ENCODE measurements at regions not wholly inside any gene's neighbourhood (a gene's known extent, or its start where the extent isn't known, plus 50 kb on each side); places are given as distances from the start of the nearest gene placed in this dataset.
A peak's percentile ranks its signal among the peaks of the same experiment; 100 is the strongest.

DNA sequence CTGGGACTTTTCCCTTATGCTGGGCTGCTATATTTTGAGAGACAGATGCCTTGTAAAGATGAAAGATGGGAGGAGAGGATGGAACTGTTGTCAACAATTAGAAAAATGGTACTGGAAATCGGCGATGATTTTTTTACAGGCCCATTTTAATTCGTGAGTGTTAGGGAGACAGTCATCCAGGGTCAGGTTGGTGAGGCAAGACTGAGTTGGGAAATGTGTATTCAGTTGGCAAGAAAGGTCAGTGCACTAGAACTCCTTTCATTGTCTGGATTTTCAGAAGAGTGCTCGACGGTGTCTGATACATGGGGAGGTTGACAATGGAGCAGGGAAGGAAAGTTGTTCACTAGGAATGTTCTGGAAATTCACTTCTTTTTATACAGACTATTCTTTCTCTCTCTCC lies 394.4 kb downstream of the QKI start:
- Histone ChIP-seq H3K4me1 (ENCODE audit: control insufficient read depth, insufficient read depth, low read length) (no peaks in the 10 kb centered on the region), H3K27me3 (ENCODE audit: control insufficient read depth, insufficient read depth) (no peaks in the 10 kb centered on the region), H3K4me3 (ENCODE audit: low read length) (no peak overlapping the region), H3K9me3 (ENCODE audit: control insufficient read depth, low read length) (no peaks in the 10 kb centered on the region), H3K27ac (ENCODE audit: low read length) (no peak overlapping the region)
- DNase-seq (no peak), ATAC-seq (no peak)
- whole genome bisulfite sequencing: 92% methylated on average over 5 of the region's 5 CpGs
- intact Hi-C loops (cut with DNase I): no loop called here

DNA sequence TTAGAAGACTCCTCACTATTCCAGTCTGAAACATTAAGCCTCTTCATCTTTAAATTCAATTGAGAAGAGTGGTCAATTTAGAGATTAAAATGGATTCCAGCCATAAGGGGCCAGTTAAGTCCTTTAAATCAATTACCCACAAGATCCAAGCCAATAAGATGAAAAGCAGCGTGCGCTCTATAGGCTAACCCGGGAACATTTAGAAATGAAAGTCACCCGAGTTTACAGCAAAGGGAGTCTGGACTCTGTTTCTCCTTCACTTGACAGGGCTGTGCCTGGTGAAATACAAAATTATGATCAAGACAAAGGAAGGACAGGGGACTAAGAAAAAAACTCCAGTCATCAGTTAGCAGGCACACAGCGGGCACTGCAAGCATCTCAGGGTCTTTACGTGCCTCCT lies 393.7 kb downstream of the QKI start:
- H3K27ac ChIP-seq (ENCODE audit: low read length): no peak overlapping the region
- no peak overlapping the region for H3K4me3 ChIP-seq (ENCODE audit: low read length)
- no peaks in the 10 kb centered on the region for H3K9me3 ChIP-seq (ENCODE audit: control insufficient read depth, low read length)
- no peaks in the 10 kb centered on the region for H3K27me3 ChIP-seq (ENCODE audit: control insufficient read depth, insufficient read depth)
- DNase-seq (no peak), ATAC-seq (no peak)
- no peaks in the 10 kb centered on the region for H3K4me1 ChIP-seq (ENCODE audit: control insufficient read depth, insufficient read depth, low read length)
- intact Hi-C loops (cut with DNase I): no loop called here
- WGBS: 96% methylated on average over 6 of the region's 6 CpGs

DNA sequence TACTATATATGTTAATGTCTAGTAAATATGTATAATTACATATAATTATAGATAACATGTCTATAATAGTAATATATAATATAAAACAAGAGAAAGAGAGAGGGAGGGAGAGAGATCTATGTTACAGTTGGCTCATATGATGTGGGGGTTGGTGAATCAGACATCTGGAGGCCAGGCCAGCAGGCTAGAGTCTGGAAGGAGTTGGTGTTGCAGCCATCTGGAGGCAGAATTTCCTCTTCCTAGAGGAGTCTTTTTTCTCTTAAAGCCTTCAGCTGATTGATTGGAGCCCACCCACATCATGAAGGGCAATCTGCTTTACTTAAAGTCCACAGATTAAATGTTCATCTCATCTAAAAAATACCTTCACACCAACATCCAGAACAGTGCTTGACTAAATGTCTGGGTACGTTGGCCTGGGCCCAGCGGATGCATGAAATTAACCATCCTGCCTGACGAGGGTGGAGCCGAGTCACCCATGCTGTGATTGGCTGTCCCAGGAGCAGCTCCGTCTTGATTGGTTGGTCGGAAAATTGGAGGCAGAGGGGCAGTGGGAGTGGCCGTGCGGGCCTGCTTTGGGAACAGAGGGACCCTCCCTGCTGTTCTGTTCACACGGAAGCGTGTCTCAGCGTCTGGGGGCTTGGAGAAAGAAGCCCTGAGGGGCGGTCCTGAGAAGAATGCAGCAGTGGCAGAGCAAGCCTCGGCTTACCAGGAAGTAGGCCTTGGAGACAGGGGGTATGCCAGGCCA lies 392.4 kb downstream of the QKI start:
- no peaks in the 10 kb centered on the region for H3K9me3 ChIP-seq (ENCODE audit: control insufficient read depth, low read length)
- DNase-seq (no peak), ATAC-seq (no peak)
- no peaks in the 10 kb centered on the region for H3K27me3 ChIP-seq (ENCODE audit: control insufficient read depth, insufficient read depth)
- H3K4me1 ChIP-seq (ENCODE audit: control insufficient read depth, insufficient read depth, low read length): no peaks in the 10 kb centered on the region
- H3K27ac ChIP-seq (ENCODE audit: low read length): no peak overlapping the region
- no peak overlapping the region for H3K4me3 ChIP-seq (ENCODE audit: low read length)
- 96% methylated on average over 13 of the region's 13 CpGs for WGBS
- intact Hi-C loops (cut with DNase I): no loop called here

DNA sequence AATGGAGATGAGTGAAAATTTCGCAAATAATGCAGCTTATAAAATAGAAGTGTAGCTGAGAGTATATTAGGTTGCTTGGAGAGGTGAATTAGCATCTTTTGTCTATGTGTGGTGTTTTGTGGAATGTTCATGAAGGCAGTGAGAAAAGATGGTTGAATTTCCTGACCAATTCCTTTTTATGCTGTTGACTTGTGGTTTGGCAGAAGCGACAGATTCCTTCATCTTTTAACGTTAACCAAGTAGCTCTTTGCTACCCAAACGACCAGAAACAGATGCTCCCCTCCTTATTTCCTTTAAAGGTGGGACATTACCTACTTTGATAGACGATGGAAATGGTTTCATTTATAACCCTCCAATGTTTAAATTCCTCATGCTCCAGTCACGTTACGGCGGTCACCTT lies 390.5 kb downstream of the QKI start:
- 85% methylated on average over 8 of the region's 8 CpGs for WGBS
- ATAC-seq (no peak), DNase-seq (no peak)
- intact Hi-C loops (cut with DNase I): no loop called here
- Histone ChIP-seq H3K27ac (ENCODE audit: low read length) (no peak overlapping the region), H3K4me1 (ENCODE audit: control insufficient read depth, insufficient read depth, low read length) (no peaks in the 10 kb centered on the region), H3K27me3 (ENCODE audit: control insufficient read depth, insufficient read depth) (no peaks in the 10 kb centered on the region), H3K4me3 (ENCODE audit: low read length) (no peak overlapping the region), H3K9me3 (ENCODE audit: control insufficient read depth, low read length) (no peaks in the 10 kb centered on the region)

DNA sequence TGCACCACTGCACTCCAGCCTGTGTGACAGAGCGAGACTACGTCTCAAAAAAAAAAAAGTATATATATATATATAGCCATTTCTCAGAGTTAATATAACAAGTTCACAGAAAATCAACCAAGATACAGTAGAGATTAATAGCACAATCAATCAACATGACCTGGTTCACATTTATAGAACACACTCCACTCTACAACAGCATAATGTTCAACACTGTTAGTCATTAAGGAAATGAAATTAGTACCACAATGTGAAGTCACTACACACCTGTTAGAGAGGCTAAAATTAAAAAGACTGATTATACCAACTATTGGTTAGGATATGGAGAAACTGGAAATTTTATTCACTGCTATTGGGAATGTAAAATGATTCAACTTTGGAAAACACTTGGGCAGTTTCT lies 387.7 kb downstream of the QKI start:
- DNase-seq (no peak), ATAC-seq (no peak)
- Histone ChIP-seq H3K4me3 (ENCODE audit: low read length) (no peak overlapping the region), H3K27me3 (ENCODE audit: control insufficient read depth, insufficient read depth) (no peaks in the 10 kb centered on the region), H3K27ac (ENCODE audit: low read length) (no peak overlapping the region), H3K9me3 (ENCODE audit: control insufficient read depth, low read length) (no peaks in the 10 kb centered on the region), H3K4me1 (ENCODE audit: control insufficient read depth, insufficient read depth, low read length) (no peaks in the 10 kb centered on the region)
- intact Hi-C loops (cut with DNase I): no loop called here
- 98% methylated on average over 2 of the region's 2 CpGs for WGBS

DNA sequence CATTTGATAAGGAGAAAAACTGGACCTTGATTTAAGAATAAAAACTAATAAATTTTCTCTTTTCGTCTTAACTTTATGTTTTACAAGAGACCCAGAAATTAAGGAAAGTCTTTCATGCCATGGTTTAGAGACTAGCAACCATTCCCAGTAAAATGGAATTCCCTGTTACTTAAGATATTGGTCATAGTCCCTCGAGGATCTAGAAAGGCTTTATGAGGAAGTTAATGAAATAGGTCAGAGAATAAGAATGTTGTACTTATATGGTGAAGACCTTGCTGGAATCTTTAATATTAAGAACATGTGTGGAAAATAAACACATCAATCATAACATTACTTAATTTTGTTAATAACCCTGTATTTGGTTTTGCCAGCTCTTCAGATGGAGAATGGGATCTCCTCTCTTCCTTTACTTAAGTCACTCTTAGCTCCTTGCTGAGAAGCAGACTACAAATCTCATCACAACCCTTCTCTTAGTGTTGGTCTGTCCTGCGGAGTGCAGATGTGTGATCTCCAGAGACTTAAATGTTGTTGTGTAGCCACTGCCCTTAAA lies 382.9 kb downstream of the QKI start:
- Histone ChIP-seq H3K27me3 (ENCODE audit: control insufficient read depth, insufficient read depth) (no peaks in the 10 kb centered on the region), H3K9me3 (ENCODE audit: control insufficient read depth, low read length) (no peaks in the 10 kb centered on the region), H3K4me3 (ENCODE audit: low read length) (no peak overlapping the region), H3K27ac (ENCODE audit: low read length) (no peak overlapping the region), H3K4me1 (ENCODE audit: control insufficient read depth, insufficient read depth, low read length) (no peaks in the 10 kb centered on the region)
- WGBS: 82% methylated on average over 3 of the region's 3 CpGs
- DNase-seq (no peak), ATAC-seq (no peak)
- intact Hi-C loops (cut with DNase I): no loop called here

DNA sequence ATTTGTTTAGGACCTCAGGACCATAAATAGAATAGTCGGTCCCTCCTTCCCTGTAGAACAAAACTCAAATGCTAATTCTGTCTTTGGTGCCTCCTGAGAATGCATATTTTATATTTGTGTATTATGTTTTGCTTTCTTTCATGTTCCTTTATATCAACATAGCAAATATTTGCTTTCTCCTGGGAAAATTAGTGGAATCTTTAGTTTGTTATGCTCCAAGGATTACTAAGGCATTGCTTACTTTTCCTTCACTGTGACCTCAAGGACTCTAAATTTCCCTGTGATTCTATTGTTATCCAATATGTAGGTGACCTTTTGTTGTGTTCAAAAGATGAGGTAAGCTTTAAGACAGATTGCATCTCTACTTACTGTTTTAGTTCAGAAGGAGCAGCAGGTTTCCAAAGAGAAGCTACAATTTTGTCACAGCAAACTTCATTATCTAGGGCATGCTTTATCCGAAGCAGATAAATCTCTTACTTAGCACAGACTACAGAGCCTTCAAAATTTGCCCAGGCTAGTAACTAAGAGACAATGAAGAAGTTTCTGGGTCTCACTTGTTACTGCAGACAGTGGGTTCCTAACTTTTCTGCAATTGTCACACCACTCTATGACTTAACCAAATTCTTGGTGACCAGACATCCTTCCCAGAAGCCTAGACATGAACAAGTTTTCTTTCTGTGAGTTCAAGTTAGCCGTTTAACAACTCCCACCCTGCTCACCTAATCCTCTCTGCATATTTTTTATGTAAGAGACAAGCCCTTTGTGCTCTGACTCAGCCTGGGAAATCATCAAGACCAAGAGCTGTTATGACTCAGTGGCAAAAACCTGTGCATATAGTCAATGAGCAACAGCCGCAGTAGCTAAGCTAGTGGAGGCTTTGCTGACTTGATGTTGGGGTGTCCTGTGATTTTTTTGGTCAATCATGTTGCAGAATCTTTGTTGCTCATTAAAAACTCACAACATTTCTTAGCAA lies 378.8 kb downstream of the QKI start:
- no peaks in the 10 kb centered on the region for H3K9me3 ChIP-seq (ENCODE audit: control insufficient read depth, low read length)
- ATAC-seq: no peak
- intact Hi-C loops (cut with DNase I): no loop called here
- no peak overlapping the region for H3K27ac ChIP-seq (ENCODE audit: low read length)
- H3K27me3 ChIP-seq (ENCODE audit: control insufficient read depth, insufficient read depth): no peaks in the 10 kb centered on the region
- H3K4me3 ChIP-seq (ENCODE audit: low read length): no peak overlapping the region
- H3K4me1 ChIP-seq (ENCODE audit: control insufficient read depth, insufficient read depth, low read length): no peaks in the 10 kb centered on the region
- DNase-seq: no peak
- WGBS: 56% methylated on average over 4 of the region's 4 CpGs

DNA sequence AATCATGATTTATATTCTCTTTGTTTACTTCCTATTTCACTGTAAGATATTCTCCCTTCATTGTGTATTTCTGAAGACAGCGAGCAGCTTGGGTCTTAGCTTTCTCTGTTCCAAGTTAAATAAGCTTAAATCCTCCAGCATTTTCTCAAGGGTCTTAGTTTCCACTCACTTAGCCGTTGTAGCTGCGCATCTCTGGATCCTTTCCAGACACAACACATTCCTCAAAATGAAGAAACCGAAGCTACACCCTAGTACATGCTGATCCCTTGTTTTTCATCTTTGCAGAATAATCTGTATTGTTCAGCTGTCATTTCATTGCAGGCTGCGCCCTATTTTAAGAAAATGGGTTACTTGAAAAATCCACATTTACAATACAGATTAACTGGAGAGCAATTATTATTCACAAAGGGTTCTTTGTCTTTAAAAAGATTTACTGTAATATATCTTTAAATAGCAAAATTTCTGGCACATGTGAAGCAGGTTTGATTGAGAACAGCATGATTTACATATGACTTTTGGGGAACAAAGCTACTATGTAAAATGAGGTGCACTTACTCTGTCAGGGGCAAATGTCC lies 375.8 kb downstream of the QKI start:
- intact Hi-C loops (cut with DNase I): no loop called here
- H3K27ac ChIP-seq (ENCODE audit: low read length): no peak overlapping the region
- no peaks in the 10 kb centered on the region for H3K27me3 ChIP-seq (ENCODE audit: control insufficient read depth, insufficient read depth)
- WGBS: 35% methylated on average over 5 of the region's 5 CpGs
- no peaks in the 10 kb centered on the region for H3K4me1 ChIP-seq (ENCODE audit: control insufficient read depth, insufficient read depth, low read length)
- no peak overlapping the region for H3K4me3 ChIP-seq (ENCODE audit: low read length)
- DNase-seq (no peak), ATAC-seq (peak in 1 of 2 donors; percentile 60)
- H3K9me3 ChIP-seq (ENCODE audit: control insufficient read depth, low read length): no peaks in the 10 kb centered on the region

DNA sequence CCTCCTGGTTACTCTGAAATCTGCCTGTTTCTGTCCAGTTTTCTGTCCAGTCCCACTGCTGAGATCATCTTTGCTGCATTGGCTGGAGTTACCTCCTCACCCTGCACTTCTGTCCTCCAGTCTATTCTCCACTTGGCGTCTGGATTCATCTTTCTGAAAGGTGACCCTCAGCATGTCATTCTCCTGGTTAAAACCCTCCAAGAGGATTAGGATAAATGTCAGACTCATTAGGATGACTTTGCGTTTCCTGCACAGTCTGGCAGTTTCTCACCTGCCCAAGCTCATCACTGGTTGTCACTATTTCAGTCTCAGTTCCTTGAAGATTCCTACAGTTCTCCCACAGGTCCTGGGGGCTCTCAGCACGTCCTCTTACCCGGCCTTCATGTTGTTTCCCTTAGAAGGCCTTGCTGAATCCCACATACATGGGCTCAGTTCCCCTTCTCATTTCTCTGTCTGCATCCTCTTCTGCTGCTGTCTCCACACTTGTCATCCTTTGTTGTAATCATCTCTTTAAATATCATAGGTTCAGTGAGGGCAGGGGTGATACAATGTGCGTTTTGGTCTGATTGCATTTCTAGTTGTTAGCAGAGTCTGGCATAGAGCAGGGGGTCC lies 374.8 kb downstream of the QKI start:
- 84% methylated on average over 5 of the region's 5 CpGs for WGBS
- Histone ChIP-seq H3K27me3 (ENCODE audit: control insufficient read depth, insufficient read depth) (no peaks in the 10 kb centered on the region), H3K4me3 (ENCODE audit: low read length) (no peak overlapping the region), H3K4me1 (ENCODE audit: control insufficient read depth, insufficient read depth, low read length) (no peaks in the 10 kb centered on the region), H3K9me3 (ENCODE audit: control insufficient read depth, low read length) (no peaks in the 10 kb centered on the region), H3K27ac (ENCODE audit: low read length) (no peak overlapping the region)
- intact Hi-C loops (cut with DNase I): no loop called here
- DNase-seq: no peak
- no peak for ATAC-seq

DNA sequence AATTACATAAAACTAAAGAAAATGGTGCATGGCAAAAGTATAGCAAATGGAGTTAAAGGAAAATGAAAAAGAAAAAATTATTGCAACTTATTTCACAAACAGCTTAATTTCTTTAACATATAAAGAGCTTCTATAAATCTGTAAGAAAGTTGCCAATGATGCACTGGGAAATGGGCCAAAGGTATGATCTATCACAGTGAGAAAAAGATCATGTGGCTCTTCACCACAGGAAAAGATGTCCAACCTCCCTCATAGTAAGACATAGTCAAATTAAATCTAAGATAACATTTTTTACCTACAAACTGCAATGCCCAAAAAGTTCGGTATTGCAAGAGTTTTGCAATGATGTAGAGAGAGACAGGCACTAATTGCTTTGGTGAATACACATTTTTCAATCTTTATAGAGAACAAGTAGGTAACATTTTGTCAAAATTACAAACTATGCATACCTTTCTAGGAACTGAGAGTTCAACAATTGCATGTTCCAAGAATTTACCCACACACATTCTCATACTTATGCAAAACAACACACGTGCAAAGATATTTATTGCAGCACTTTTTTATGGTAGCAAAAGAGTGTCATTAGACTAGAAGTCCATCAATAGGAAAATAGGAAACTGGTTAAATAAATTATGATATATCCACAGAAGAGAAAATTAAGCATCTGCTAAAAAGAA lies 372.6 kb downstream of the QKI start:
- WGBS: 56% methylated on average over 2 of the region's 2 CpGs
- intact Hi-C loops (cut with DNase I): no loop called here
- Histone ChIP-seq H3K4me1 (ENCODE audit: control insufficient read depth, insufficient read depth, low read length) (no peaks in the 10 kb centered on the region), H3K27me3 (ENCODE audit: control insufficient read depth, insufficient read depth) (no peaks in the 10 kb centered on the region), H3K27ac (ENCODE audit: low read length) (no peak overlapping the region), H3K4me3 (ENCODE audit: low read length) (no peak overlapping the region), H3K9me3 (ENCODE audit: control insufficient read depth, low read length) (no peaks in the 10 kb centered on the region)
- ATAC-seq (no peak), DNase-seq (no peak)

All from right cardiac atrium (tissue), 5 donors.